Psoas muscle (tissue), 7 donors: ENCODE measurements at regions not wholly inside any gene's neighbourhood (a gene's known extent, or its start where the extent isn't known, plus 50 kb on each side); places are given as distances from the start of the nearest gene placed in this dataset.

ENCODE experiments used
- ATAC-seq, 4 donors: fragments of 200-7000 bp; cut with Tn5 transposase; one replicate each; pipeline ENCODE4 v1.9.1; 2020; ENCODE audit warnings: moderate library complexity in 3 of 4, mild to moderate bottlenecking in 2 of 4
- DNase-seq, 2 donors: peaks; one replicate each; pipeline ENCODE4 v3.0.0-alpha.2; 2020
- H3K27ac ChIP-seq: fragments of 200-600 bp; one replicate; pipeline ENCODE4 v1.8.0; 2022
- H3K27me3 ChIP-seq, 3 donors: fragments of 200-600 bp in 1 of 3; one replicate each; pipeline versions ENCODE4 v1.6.1 to v1.8.0; 2013 to 2022; ENCODE audit warnings: low read length in 2 of 3, mild to moderate bottlenecking in 2 of 3, moderate library complexity in 1 of 3; ENCODE audit not compliant: insufficient read depth in 3 of 3
- H3K36me3 ChIP-seq, 2 donors: fragments of 200-600 bp in 1 of 2; one replicate each; pipeline versions ENCODE4 v1.6.1 to v1.8.0; 2013 to 2022; ENCODE audit warnings: low read depth in 1 of 2, mild to moderate bottlenecking in 1 of 2, moderate library complexity in 1 of 2; ENCODE audit not compliant: insufficient read depth in 1 of 2
- H3K4me1 ChIP-seq: fragments of 200-600 bp; one replicate; pipeline ENCODE4 v1.8.0; 2022
- H3K4me3 ChIP-seq: fragments of 200-600 bp; one replicate; pipeline ENCODE4 v1.8.0; 2022; ENCODE audit warnings: mild to moderate bottlenecking
- H3K9me3 ChIP-seq: fragments of 200-600 bp; one replicate; pipeline ENCODE4 v1.8.0; 2022
- CTCF ChIP-seq: fragments of 200-600 bp; IDR thresholded peaks from one replicate; pipeline ENCODE4 v1.8.0; 2022; ENCODE audit warnings: antibody characterized with exemption
- WGBS, 3 donors: extraction: QIAGEN DNeasy Blood & Tissue Kit; methylation state at CpG; one replicate each; pipeline versions ENCODE4 v1.1.6 to v1.1.7; 2013; 5-methylcytosine and 5-hydroxymethylcytosine counted together
- intact Hi-C, 2 donors: fragments of 100-400 bp; cut with DNase I; formaldehyde crosslinking; loops; one replicate each; pipeline versions ENCODE4 v1.11.0 to v1.14.2; 2022
- donor health status: healthy with polysubstance abuse.
- donor health status: DM: no; HTN: no; CAD: no; lungs with moderate emphysema.
- donor health status: Bipolar disorder and iron deficiency.
- donor health status: healthy.
- donor health status: DM: yes; HTN: yes; CAD: no.
- donor health status: DM: no; HTN: no; CAD: no.
- donor health status: DM: yes; HTN: yes; CAD: no.

- Histone ChIP-seq H3K4me3 (no peak overlapping the region), H3K36me3 (no peaks in the 10 kb centered on the region), H3K4me1 (no peaks in the 10 kb centered on the region), H3K27ac (no peak overlapping the region), H3K9me3 (no peaks in the 10 kb centered on the region), H3K27me3 (no peaks in the 10 kb centered on the region)
- WGBS, 3 donors, result 14 to 20% (median 14%) methylated on average over 9 of the region's 9 CpGs
- intact Hi-C loops, result no loop called here
- TF ChIP-seq CTCF, result no peak
- ATAC-seq (no peak), DNase-seq (no peak)
Observed at GRCh38 chr6:8182902-8183665, 80.7 kb upstream of the EEF1E1 start.

DNA sequence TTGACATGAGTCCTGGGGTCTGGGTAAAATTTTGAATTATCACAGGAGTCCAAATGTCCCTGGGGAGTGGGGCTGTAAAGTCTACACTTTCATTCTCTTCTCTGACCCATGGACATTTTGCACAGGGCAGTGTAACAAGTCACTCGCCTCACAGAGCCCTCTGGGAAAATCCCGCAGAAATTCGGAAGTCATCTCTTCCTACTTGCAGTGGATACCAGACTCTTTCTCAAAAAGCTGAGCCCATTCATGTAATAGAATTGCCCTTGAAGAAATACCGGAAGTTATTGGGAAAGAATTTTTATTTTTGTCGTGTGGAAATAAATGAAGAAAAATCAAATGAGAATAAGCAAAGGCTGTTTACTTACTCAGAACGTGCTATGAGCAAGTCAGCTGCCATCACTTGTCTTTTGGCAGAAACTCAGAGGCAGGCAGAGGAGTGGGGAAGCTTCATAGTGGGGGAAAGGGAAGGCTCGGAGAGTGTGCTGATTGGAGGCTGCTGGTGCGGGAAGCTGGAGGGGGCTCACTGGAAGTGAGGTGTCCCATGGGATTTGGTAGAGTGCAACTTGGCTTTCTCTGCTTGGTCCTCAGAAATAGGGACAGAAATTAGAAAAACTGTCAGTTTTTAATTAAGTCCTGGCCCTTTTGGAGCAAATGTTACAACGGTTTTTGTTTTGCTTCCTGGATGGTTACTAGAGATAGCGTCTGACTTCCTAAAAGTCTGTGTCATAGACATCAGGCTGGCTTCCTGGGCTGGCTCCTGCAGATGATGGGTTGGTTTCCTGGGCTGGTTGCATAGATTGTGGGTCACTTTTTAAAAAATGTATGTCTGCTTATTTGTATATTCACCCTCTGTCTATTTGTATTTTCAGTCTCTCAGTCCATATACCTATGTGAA is 79.8 kb upstream of the EEF1E1 start:
- Histone ChIP-seq H3K27ac (no peak overlapping the region), H3K4me3 (no peak overlapping the region), H3K4me1 (no peaks in the 10 kb centered on the region), H3K36me3 (no peaks in the 10 kb centered on the region), H3K9me3 (no peaks in the 10 kb centered on the region), H3K27me3 (no peaks in the 10 kb centered on the region)
- WGBS, 3 donors, result 28 to 38% (median 31%) methylated on average over 10 of the region's 10 CpGs
- ATAC-seq (no peak), DNase-seq (no peak)
- no peak for TF ChIP-seq CTCF
- intact Hi-C loops, result no loop called here

DNA sequence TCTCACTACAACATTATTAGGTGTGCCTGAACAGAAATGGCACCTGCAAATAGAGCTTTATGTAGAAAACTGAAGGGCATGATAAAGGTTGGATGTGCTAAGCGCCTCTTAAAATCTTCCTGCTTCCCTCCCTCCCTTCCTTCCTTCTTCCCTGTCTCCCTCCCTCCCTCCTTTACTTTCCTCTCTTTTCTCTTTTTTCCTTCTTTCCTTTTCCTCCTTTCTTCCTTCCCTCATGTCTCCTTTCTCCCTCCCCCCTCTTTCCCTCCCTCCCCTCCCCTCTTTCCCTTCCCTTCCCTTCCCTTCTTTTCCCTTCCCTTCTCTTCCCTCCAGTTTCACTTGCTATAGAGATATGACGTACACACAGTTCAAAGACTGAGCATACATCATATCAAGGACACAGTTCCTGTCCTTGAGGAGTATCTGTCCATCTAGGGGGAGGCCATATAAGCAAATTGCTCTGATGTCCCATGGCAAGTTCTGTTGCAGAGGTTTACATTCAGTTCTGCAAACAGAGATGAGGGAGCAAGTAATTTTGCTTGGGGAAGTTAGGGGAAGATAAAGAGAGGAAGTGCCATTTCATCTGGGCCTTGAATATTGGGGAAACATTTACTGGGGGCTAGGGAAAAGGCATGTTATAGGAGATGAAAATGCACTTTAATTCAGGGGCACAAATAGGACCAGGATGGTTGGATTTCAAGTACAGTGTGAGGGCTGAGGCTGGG is 79.0 kb upstream of the EEF1E1 start:
- DNase-seq (no peak), ATAC-seq (no peak)
- intact Hi-C loops, result no loop called here
- peaks cover 0 to 1% (median 0%) of the 10 kb centered on the region in 3 donors for H3K27me3 ChIP-seq
- no peaks in the 10 kb centered on the region for H3K9me3 ChIP-seq
- H3K36me3 ChIP-seq, result no peaks in the 10 kb centered on the region
- H3K27ac ChIP-seq, result no peak overlapping the region
- WGBS, 3 donors, result 72 to 81% (median 77%) methylated on average over 2 of the region's 2 CpGs
- TF ChIP-seq CTCF, result no peak
- H3K4me1 ChIP-seq, result no peaks in the 10 kb centered on the region
- H3K4me3 ChIP-seq, result no peak overlapping the region

DNA sequence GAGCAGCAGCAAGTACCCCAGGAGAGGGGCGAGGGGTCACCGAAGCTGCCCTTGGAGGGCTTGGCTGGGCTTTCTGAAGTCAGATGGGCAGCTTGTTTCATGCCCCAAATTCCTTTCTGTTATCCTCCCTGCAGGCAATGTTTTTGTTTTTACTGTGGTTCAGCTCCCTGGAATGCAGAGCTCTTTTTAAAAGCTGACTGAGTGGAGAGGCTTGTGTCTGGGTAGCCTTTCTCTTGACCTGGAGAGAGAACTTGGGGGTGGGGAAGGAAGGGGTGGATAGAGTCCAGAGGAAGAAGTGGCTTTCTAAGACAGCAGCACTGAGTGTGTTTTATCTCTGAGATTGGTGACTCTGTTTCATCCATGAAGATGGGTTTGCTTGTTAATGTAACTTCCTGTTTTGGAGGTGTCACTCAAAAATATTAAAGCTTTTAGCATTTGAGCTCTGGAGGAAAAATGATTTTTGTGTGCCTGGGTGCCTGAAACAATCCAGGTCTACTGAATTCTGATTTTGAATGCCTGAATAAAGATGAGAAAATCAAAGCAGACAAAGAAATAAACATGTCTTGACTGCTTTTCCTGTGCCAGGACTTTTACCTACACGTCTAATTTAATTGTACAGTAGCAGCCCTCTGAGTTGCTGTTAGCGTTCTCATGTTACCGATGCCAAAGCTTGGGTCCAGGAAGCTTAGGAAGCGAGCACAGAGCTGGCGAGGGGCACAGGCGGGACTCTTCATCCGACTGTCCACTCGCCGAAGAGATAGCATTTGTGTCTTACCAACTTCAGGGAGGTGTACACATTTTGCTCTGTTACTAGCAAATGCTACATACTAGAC is 78.2 kb upstream of the EEF1E1 start:
- DNase-seq (no peak), ATAC-seq (no peak)
- Histone ChIP-seq H3K27ac (no peak overlapping the region), H3K27me3 (peaks cover 0 to 1% (median 0%) of the 10 kb centered on the region in 3 donors), H3K36me3 (no peaks in the 10 kb centered on the region), H3K4me3 (no peak overlapping the region), H3K4me1 (no peaks in the 10 kb centered on the region), H3K9me3 (no peaks in the 10 kb centered on the region)
- intact Hi-C loops, result no loop called here
- no peak for TF ChIP-seq CTCF
- 16 to 26% (median 23%) methylated on average over 11 of the region's 11 CpGs for WGBS, 3 donors
